Right lobe of liver (tissue), 4 donors: ENCODE measurements at regions not wholly inside any gene's neighbourhood (a gene's known extent, or its start where the extent isn't known, plus 50 kb on each side); places are given as distances from the start of the nearest gene placed in this dataset.

Experiments
- CTCF ChIP-seq, 4 donors: fragments of 200-600 bp in 3 of 4; fragments of 450-650 bp in 1 of 4; IDR thresholded peaks; one replicate each; pipeline versions ENCODE4 v1.5.1 to v1.8.0; 2016 to 2022; ENCODE audit warnings: antibody characterized with exemption in 4 of 4, mild to moderate bottlenecking in 2 of 4
- POLR2A ChIP-seq: fragments of 450-650 bp; IDR thresholded peaks from one replicate; pipeline ENCODE4 v1.6.1; 2017; ENCODE audit warnings: antibody characterized with exemption, mild to moderate bottlenecking
- donor health status: DM: no; HTN: no; CAD: no.
- donor health status: DM: no; HTN: no; CAD: no.
- donor health status: DM: no; HTN: yes; CAD: no.

- TF ChIP-seq CTCF (IDR thresholded peaks at IDR 0.05) (no peak), POLR2A (no peak)
Observed at GRCh38 chr16:49932434-49932833, 76.5 kb upstream of the ZNF423 start.
